ENCODE measurements at regions not wholly inside any gene's neighbourhood (a gene's known extent, or its start where the extent isn't known, plus 50 kb on each side); places are given as distances from the start of the nearest gene placed in this dataset.

DNA sequence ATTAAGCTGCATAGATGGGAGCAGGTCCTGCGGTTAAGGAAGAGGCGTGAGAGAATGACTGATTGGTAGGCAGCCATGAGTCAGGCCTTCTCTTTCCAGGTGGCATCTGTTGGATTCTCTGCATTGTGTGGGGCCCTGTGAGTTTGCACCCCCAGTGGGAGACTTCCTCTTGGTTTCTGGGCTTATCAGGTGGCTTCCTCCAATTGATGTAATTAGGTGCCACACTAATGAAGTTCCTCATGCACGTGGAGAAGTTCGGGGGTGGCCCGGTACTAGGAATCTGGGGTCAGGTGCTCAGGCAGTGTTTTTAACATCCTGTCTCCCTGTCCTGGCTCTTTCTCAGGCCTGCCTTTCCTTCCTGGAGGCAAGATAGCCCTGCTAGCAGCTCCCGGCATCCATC is 765.1 kb upstream of the TMEM132C start (continued):
- TF ChIP-seq, protein P1, sequence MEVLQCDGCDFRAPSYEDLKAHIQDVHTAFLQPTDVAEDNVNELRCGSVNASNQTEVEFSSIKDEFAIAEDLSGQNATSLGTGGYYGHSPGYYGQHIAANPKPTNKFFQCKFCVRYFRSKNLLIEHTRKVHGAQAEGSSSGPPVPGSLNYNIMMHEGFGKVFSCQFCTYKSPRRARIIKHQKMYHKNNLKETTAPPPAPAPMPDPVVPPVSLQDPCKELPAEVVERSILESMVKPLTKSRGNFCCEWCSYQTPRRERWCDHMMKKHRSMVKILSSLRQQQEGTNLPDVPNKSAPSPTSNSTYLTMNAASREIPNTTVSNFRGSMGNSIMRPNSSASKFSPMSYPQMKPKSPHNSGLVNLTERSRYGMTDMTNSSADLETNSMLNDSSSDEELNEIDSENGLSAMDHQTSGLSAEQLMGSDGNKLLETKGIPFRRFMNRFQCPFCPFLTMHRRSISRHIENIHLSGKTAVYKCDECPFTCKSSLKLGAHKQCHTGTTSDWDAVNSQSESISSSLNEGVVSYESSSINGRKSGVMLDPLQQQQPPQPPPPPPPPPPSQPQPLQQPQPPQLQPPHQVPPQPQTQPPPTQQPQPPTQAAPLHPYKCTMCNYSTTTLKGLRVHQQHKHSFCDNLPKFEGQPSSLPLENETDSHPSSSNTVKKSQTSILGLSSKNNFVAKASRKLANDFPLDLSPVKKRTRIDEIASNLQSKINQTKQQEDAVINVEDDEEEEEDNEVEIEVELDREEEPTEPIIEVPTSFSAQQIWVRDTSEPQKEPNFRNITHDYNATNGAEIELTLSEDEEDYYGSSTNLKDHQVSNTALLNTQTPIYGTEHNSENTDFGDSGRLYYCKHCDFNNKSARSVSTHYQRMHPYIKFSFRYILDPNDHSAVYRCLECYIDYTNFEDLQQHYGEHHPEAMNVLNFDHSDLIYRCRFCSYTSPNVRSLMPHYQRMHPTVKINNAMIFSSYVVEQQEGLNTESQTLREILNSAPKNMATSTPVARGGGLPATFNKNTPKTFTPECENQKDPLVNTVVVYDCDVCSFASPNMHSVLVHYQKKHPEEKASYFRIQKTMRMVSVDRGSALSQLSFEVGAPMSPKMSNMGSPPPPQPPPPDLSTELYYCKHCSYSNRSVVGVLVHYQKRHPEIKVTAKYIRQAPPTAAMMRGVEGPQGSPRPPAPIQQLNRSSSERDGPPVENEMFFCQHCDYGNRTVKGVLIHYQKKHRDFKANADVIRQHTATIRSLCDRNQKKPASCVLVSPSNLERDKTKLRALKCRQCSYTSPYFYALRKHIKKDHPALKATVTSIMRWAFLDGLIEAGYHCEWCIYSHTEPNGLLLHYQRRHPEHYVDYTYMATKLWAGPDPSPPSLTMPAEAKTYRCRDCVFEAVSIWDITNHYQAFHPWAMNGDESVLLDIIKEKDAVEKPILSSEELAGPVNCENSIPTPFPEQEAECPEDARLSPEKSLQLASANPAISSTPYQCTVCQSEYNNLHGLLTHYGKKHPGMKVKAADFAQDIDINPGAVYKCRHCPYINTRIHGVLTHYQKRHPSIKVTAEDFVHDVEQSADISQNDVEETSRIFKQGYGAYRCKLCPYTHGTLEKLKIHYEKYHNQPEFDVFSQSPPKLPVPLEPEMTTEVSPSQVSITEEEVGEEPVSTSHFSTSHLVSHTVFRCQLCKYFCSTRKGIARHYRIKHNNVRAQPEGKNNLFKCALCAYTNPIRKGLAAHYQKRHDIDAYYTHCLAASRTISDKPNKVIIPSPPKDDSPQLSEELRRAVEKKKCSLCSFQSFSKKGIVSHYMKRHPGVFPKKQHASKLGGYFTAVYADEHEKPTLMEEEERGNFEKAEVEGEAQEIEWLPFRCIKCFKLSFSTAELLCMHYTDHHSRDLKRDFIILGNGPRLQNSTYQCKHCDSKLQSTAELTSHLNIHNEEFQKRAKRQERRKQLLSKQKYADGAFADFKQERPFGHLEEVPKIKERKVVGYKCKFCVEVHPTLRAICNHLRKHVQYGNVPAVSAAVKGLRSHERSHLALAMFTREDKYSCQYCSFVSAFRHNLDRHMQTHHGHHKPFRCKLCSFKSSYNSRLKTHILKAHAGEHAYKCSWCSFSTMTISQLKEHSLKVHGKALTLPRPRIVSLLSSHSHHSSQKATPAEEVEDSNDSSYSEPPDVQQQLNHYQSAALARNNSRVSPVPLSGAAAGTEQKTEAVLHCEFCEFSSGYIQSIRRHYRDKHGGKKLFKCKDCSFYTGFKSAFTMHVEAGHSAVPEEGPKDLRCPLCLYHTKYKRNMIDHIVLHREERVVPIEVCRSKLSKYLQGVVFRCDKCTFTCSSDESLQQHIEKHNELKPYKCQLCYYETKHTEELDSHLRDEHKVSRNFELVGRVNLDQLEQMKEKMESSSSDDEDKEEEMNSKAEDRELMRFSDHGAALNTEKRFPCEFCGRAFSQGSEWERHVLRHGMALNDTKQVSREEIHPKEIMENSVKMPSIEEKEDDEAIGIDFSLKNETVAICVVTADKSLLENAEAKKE (CRISPR knock-in tag; IDR thresholded peaks at IDR 0.05) = no peak

DNA sequence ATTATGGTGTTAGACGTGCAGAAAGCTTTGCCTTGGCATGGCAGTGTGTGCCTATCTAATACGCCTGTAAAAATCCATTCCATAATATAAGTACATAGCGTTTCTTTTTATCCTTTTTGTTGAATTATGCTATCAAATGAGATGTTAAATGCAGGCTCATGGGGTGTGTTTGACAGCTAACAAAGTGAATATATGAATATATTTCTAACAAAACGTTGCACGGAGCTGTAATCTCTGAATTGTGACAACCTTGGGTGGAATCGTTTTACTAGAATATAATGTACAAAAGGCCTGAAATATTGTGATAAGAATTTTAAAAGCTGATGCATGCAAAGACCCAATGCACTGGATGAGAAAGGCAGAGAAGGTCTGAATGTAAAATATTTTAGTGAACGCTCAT is 763.7 kb upstream of the TMEM132C start:
- Histone ChIP-seq H3K9me2 (ENCODE audit: insufficient read depth) (no peaks in the 10 kb centered on the region), H3K4me3 (no peak overlapping the region), H3K4me1 (ENCODE audit: insufficient read depth) (no peaks in the 10 kb centered on the region; the same call in 1 of the 2 replicates), H2AFZ (no peak overlapping the region), H3F3A (replicated peaks; ENCODE audit: low read depth) (no peaks in the 10 kb centered on the region), H4K20me1 (replicated peaks; ENCODE audit: insufficient read depth) (no peaks in the 10 kb centered on the region), H3K4me2 (no peak overlapping the region), H3K36me3 (ENCODE audit: insufficient read depth) (no peaks in the 10 kb centered on the region; the same call in 1 of the 2 replicates), H3K27ac (ENCODE audit: low read depth) (no peak overlapping the region), H3K27me3 (ENCODE audit: insufficient read depth) (no peaks in the 10 kb centered on the region), H3K79me2 (replicated peaks; ENCODE audit: insufficient read depth) (no peaks in the 10 kb centered on the region)
- Mint-ChIP-seq H3K4me3 (no peak overlapping the region), H3K27ac (no peak overlapping the region), H3K36me3 (ENCODE audit: low read depth) (peaks cover 54% of the 10 kb centered on the region), H3K27me3 (ENCODE audit: insufficient read depth, low read depth, poor library complexity) (peaks cover 3% of the 10 kb centered on the region), H3K4me1 (no peaks in the 10 kb centered on the region), H3K9me3 (peaks cover 99% of the 10 kb centered on the region)
- ATAC-seq (no peak), DNase-seq (ENCODE audit: low spot score) (no peak)
- TF ChIP-seq EZH2 (IDR thresholded peaks at IDR 0.05; ENCODE audit: low read depth, unreplicated experiment) = no peak
- no peak for TF ChIP-seq NANOG (IDR thresholded peaks at IDR 0.05; ENCODE audit: borderline replicate concordance)
- no peak for TF ChIP-seq CREB1 (CRISPR knock-in tag; IDR thresholded peaks at IDR 0.05; ENCODE audit: low read depth)
- TF ChIP-seq JUNB (IDR thresholded peaks at IDR 0.05; ENCODE audit: unreplicated experiment) = no peak
- no peak for TF ChIP-seq ZNF331 (CRISPR knock-in tag; IDR thresholded peaks at IDR 0.05; ENCODE audit: low read depth)
- no peak for TF ChIP-seq STAT1 (IDR thresholded peaks at IDR 0.05; ENCODE audit: unreplicated experiment)
- no peak for TF ChIP-seq EZH2phosphoT487 (IDR thresholded peaks at IDR 0.05; ENCODE audit: unreplicated experiment)
- TF ChIP-seq POLR2AphosphoS5 (IDR thresholded peaks at IDR 0.05; ENCODE audit: low read depth) = no peak
- TF ChIP-seq, protein P1 (CRISPR knock-in tag; IDR thresholded peaks at IDR 0.05) = no peak
- TF ChIP-seq, protein P2, sequence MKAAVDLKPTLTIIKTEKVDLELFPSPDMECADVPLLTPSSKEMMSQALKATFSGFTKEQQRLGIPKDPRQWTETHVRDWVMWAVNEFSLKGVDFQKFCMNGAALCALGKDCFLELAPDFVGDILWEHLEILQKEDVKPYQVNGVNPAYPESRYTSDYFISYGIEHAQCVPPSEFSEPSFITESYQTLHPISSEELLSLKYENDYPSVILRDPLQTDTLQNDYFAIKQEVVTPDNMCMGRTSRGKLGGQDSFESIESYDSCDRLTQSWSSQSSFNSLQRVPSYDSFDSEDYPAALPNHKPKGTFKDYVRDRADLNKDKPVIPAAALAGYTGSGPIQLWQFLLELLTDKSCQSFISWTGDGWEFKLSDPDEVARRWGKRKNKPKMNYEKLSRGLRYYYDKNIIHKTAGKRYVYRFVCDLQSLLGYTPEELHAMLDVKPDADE (IDR thresholded peaks at IDR 0.05) = no peak
